Neural cell (in vitro differentiated cells): ENCODE measurements at regions not wholly inside any gene's neighbourhood (a gene's known extent, or its start where the extent isn't known, plus 50 kb on each side); places are given as distances from the start of the nearest gene placed in this dataset.

Experiments used
- H2AFZ ChIP-seq: fragments of 200-600, 300-800 bp; sonication (generic), shearing (Covaris generic); 2 replicates; pipeline ENCODE4 v1.6.0; 2014; ENCODE audit warnings: low read depth, mild to moderate bottlenecking, antibody characterized with exemption, low read length, moderate library complexity
- H3F3A ChIP-seq: fragments of 200-600 bp; shearing (Covaris generic); 2 replicates; pipeline ENCODE4 v1.6.1; 2016; ENCODE audit warnings: mild to moderate bottlenecking, moderate library complexity, mixed read lengths, antibody characterized with exemption, low read length; ENCODE audit not compliant: insufficient read depth, poor library complexity, severe bottlenecking
- H3K27ac ChIP-seq: fragments of 200-600, 300-800 bp; sonication (generic), shearing (Covaris generic); 2 replicates; pipeline ENCODE4 v1.5.1; 2014; ENCODE audit warnings: mild to moderate bottlenecking, low read length, moderate library complexity
- H3K27me3 ChIP-seq: fragments of 300-800, 200-600 bp; sonication (generic), shearing (Covaris generic); 2 replicates; pipeline ENCODE4 v1.6.0; 2014; ENCODE audit warnings: mild to moderate bottlenecking, low read depth, low read length, moderate library complexity; ENCODE audit not compliant: insufficient read depth
- H3K36me3 ChIP-seq: fragments of 300-800, 200-600 bp; sonication (generic), shearing (Covaris generic); 2 replicates; pipeline ENCODE4 v1.5.1; 2014; ENCODE audit warnings: mild to moderate bottlenecking, antibody characterized with exemption, low read length, moderate library complexity; ENCODE audit not compliant: insufficient read depth
- H3K4me2 ChIP-seq: fragments of 300-800, 200-600 bp; sonication (generic), shearing (Covaris generic); 2 replicates; pipeline ENCODE4 v1.6.0; 2014; ENCODE audit warnings: mild to moderate bottlenecking, low read length
- H3K4me3 ChIP-seq: fragments of 300-800, 200-600 bp; sonication (generic), shearing (Covaris generic); 2 replicates; pipeline ENCODE4 v1.5.1; 2014; ENCODE audit warnings: mild to moderate bottlenecking, low read length, moderate library complexity
- H3K79me2 ChIP-seq: fragments of 200-600 bp; shearing (Covaris generic); replicated peaks from 2 replicates; pipeline ENCODE4 v1.6.0; 2014; ENCODE audit warnings: mild to moderate bottlenecking, low read length, moderate library complexity; ENCODE audit not compliant: insufficient read depth
- H3K9ac ChIP-seq: fragments of 300-800, 200-600 bp; sonication (generic), shearing (Covaris generic); 2 replicates; pipeline ENCODE4 v1.6.1; 2016; ENCODE audit warnings: mild to moderate bottlenecking, low read length, mixed read lengths
- H3K9me2 ChIP-seq: fragments of 200-600 bp; shearing (Covaris generic); 2 replicates; pipeline ENCODE4 v1.6.1; 2016; ENCODE audit warnings: mild to moderate bottlenecking, low read length, mixed read lengths; ENCODE audit not compliant: insufficient read depth
- H3K9me3 ChIP-seq: fragments of 200-600, 300-800 bp; sonication (generic), shearing (Covaris generic); 2 replicates; pipeline ENCODE4 v1.6.1; 2016; ENCODE audit warnings: mild to moderate bottlenecking, mixed run types, low read length, moderate library complexity, mixed read lengths
- H4K20me1 ChIP-seq: fragments of 200-600 bp; shearing (Covaris generic); 2 replicates; pipeline ENCODE4 v1.6.1; 2016; ENCODE audit warnings: mild to moderate bottlenecking, mixed run types; ENCODE audit not compliant: insufficient read depth
- CTCF ChIP-seq: fragments of 450-650 bp; IDR thresholded peaks from 2 replicates; pipeline ENCODE4 v1.5.1; 2014; ENCODE audit warnings: antibody characterized with exemption, mild to moderate bottlenecking, moderate library complexity; ENCODE audit not compliant: poor library complexity, severe bottlenecking
- EP300 ChIP-seq: fragments of 450-650 bp; conservative IDR thresholded peaks from 2 replicates; pipeline ENCODE4 v1.6.1; 2014; ENCODE audit warnings: antibody characterized with exemption, mild to moderate bottlenecking, moderate library complexity; ENCODE audit not compliant: poor library complexity, severe bottlenecking
- EZH2 ChIP-seq: fragments of 200-600, 300-800 bp; shearing (Covaris generic), sonication (generic); IDR thresholded peaks from 2 replicates; pipeline ENCODE4 v1.6.1; 2014; ENCODE audit warnings: antibody characterized with exemption, low read length, borderline replicate concordance, mild to moderate bottlenecking; ENCODE audit not compliant: insufficient read depth, poor library complexity, severe bottlenecking
- MXI1 ChIP-seq: fragments of 450-650 bp; conservative IDR thresholded peaks from 2 replicates; pipeline ENCODE4 v1.6.1; 2014; ENCODE audit warnings: antibody characterized with exemption, mild to moderate bottlenecking; ENCODE audit not compliant: poor library complexity, severe bottlenecking
- POLR2AphosphoS5 ChIP-seq: IDR thresholded peaks from 2 replicates; pipeline ENCODE4 v1.6.1; 2012
- RAD21 ChIP-seq: fragments of 450-650 bp; conservative IDR thresholded peaks from 2 replicates; pipeline ENCODE4 v1.6.1; 2014; ENCODE audit warnings: antibody characterized with exemption, mild to moderate bottlenecking, moderate library complexity
- REST ChIP-seq: IDR thresholded peaks from 2 replicates; pipeline ENCODE4 v1.6.1; 2012; ENCODE audit warnings: borderline replicate concordance
- SMC3 ChIP-seq: fragments of 450-650 bp; conservative IDR thresholded peaks from 2 replicates; pipeline ENCODE4 v1.6.1; 2014; ENCODE audit warnings: antibody characterized with exemption, mild to moderate bottlenecking, moderate library complexity; ENCODE audit not compliant: poor library complexity
- TAF1 ChIP-seq: IDR thresholded peaks from 2 replicates; pipeline ENCODE4 v1.6.1; 2012; ENCODE audit warnings: low read depth

DNA sequence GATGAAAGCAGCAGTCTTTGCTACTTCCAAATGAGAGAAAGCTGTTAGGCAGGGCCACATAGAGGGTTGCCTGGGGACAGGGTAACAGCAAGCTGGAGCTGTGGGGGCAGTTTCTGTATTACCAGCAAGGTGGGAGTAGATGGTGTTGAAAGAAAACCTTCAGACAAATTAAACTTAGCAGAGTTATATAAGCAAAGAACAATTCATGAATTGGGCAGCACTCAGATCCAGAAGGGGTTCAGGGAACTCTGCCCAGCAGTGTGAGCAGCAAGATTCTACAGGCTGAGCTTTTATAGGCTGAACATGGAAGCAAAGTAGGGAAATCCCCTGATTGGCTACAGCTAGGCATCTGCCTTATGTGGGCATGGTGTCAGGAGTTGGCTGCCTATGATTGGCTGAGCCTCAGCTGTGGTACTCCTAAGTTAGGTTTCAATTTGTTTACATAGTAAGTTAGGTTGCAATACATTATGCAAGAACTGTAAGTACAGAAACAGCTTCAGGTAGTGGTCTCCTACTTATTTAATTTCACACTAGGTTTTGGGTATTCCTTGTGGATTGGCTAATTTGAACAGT lies 64.1 kb upstream of the TMPRSS2 start:
- no peak for TF ChIP-seq POLR2AphosphoS5
- no peak for TF ChIP-seq CTCF
- no peak for TF ChIP-seq EP300
- no peak for TF ChIP-seq MXI1
- no peak for TF ChIP-seq REST
- no peak for TF ChIP-seq RAD21
- TF ChIP-seq SMC3 = no peak
- no peak for TF ChIP-seq TAF1
- no peak for TF ChIP-seq EZH2
- Histone ChIP-seq H3K4me3 (no peak overlapping the region), H3K36me3 (no peaks in the 10 kb centered on the region), H3F3A (no peaks in the 10 kb centered on the region), H3K9me3 (no peaks in the 10 kb centered on the region), H3K79me2 (no peaks in the 10 kb centered on the region), H3K27me3 (no peaks in the 10 kb centered on the region), H4K20me1 (no peaks in the 10 kb centered on the region), H2AFZ (no peak overlapping the region), H3K9me2 (no peaks in the 10 kb centered on the region), H3K27ac (no peak overlapping the region), H3K4me2 (no peak overlapping the region), H3K9ac (no peak overlapping the region)

- Histone ChIP-seq H3K9ac (no peak overlapping the region), H3K9me3 (no peaks in the 10 kb centered on the region), H3K4me2 (no peak overlapping the region), H2AFZ (no peak overlapping the region), H3K27ac (no peak overlapping the region), H3K79me2 (no peaks in the 10 kb centered on the region), H3K4me3 (no peak overlapping the region), H4K20me1 (no peaks in the 10 kb centered on the region), H3K9me2 (no peaks in the 10 kb centered on the region), H3K36me3 (no peaks in the 10 kb centered on the region), H3F3A (no peaks in the 10 kb centered on the region), H3K27me3 (no peaks in the 10 kb centered on the region)
- TF ChIP-seq REST (no peak), TAF1 (no peak), EZH2 (no peak), MXI1 (no peak), CTCF (no peak), POLR2AphosphoS5 (no peak), SMC3 (no peak), RAD21 (no peak), EP300 (no peak)
Observed at GRCh38 chr21:41570791-41571355, 62.9 kb upstream of the TMPRSS2 start.
